Transverse colon (tissue), 4 donors: ENCODE measurements at regions not wholly inside any gene's neighbourhood (a gene's known extent, or its start where the extent isn't known, plus 50 kb on each side); places are given as distances from the start of the nearest gene placed in this dataset.

Experiments
- DNase-seq: peaks from one replicate; pipeline ENCODE4 v3.0.0-alpha.2; 2019
- H3K27ac ChIP-seq, 4 donors: fragments of 200-600 bp; sonication (generic); 2 replicates each; pipeline ENCODE4 v1.5.1; 2016 to 2018; ENCODE audit warnings: inconsistent platforms in 4 of 4
- H3K27me3 ChIP-seq: fragments of 200-600 bp; sonication (generic); 2 replicates; pipeline ENCODE4 v1.5.1; 2017; ENCODE audit warnings: inconsistent platforms
- H3K36me3 ChIP-seq, 4 donors: fragments of 200-600 bp; sonication (generic); 2 replicates each; pipeline ENCODE4 v1.5.1; 2017 to 2019; ENCODE audit warnings: inconsistent platforms in 4 of 4
- H3K4me1 ChIP-seq, 4 donors: fragments of 200-600 bp; sonication (generic); 2 replicates each; pipeline ENCODE4 v1.5.1; 2017 to 2020; ENCODE audit warnings: inconsistent platforms in 4 of 4
- H3K4me3 ChIP-seq, 4 donors: fragments of 200-600 bp; sonication (generic); 1 replicate in 1 of 4; 2 replicates in 3 of 4; pipeline versions ENCODE4 v1.5.1 to v1.6.1; 2017 to 2019; ENCODE audit warnings: inconsistent platforms in 4 of 4
- H3K9me3 ChIP-seq, 2 donors: fragments of 200-600 bp; sonication (generic); 2 replicates each; pipeline ENCODE4 v1.5.1; 2017 to 2019; ENCODE audit warnings: inconsistent platforms in 2 of 2
- EP300 ChIP-seq: sonication (generic); formaldehyde crosslinking; IDR thresholded peaks from one replicate; pipeline ENCODE4 v1.6.1; 2017; ENCODE audit warnings: antibody characterized with exemption, low read depth
- POLR2A ChIP-seq: fragments of 450-650 bp; IDR thresholded peaks from one replicate; pipeline ENCODE4 v1.6.1; 2016; ENCODE audit warnings: antibody characterized with exemption, mild to moderate bottlenecking, moderate library complexity
- POLR2AphosphoS5 ChIP-seq, 3 donors: sonication (generic); formaldehyde crosslinking; IDR thresholded peaks; one replicate each; pipeline ENCODE4 v1.6.1; 2016; ENCODE audit warnings: antibody characterized with exemption in 3 of 3
- WGBS, 2 donors: methylation state at CpG; one replicate each; pipeline ENCODE4 v1.1.5; 2018; ENCODE audit warnings: low coverage in 1 of 2; 5-methylcytosine and 5-hydroxymethylcytosine counted together
- in situ Hi-C, 4 donors: fragments of 200-750 bp; cut with MboI; loops; one replicate each; pipeline versions ENCODE4 v1.15.0 to v1.15.1; 2017; ENCODE audit warnings: low sequenced_read_pairs in 3 of 4, low pct_ligation_motif_present in 1 of 4, low pct_unique_long_range_greater_than_20kb in 1 of 4
- intact Hi-C: fragments of 100-400 bp; cut with DNase I; formaldehyde crosslinking; loops from one replicate; pipeline ENCODE4 v1.15.1; 2023; ENCODE audit warnings: low total_unique reads
- TF ChIP-seq, protein P1 (sequence below), 5 experiments: fragments of 200-600 bp in 3 of 5; fragments of 450-650 bp in 2 of 5; sonication (generic) in 3 of 5; IDR thresholded peaks; 1 replicate in 2 of 5; 2 replicates in 3 of 5; pipeline ENCODE4 v1.5.1; 2016 to 2017; ENCODE audit warnings: antibody characterized with exemption in 5 of 5, inconsistent platforms in 3 of 5, mild to moderate bottlenecking in 2 of 5, moderate library complexity in 1 of 5

DNA sequence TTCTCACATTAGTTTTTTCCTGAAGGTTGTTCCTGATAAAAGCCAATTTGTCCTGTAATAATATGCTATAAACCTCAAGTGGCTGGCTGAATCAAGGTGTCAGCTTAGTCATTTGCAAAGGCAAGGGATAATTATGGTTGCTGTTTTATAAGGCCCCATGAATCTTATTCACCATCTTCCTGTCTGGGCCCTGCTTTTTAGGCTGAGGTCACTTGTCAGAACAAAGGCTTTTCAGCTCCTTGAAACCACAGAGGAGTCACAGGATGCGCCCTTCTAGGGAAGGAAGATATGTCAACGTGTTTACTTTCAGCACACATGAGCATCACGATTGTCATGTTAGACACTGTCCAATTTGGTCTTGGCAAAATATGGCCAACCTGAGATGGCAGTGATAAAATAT, 64.8 kb upstream of the NAA20 start:
- in situ Hi-C loops = no loop called here
- no peak for DNase-seq
- no peak for TF ChIP-seq POLR2AphosphoS5 (IDR thresholded peaks at IDR 0.05)
- TF ChIP-seq, protein P1, sequence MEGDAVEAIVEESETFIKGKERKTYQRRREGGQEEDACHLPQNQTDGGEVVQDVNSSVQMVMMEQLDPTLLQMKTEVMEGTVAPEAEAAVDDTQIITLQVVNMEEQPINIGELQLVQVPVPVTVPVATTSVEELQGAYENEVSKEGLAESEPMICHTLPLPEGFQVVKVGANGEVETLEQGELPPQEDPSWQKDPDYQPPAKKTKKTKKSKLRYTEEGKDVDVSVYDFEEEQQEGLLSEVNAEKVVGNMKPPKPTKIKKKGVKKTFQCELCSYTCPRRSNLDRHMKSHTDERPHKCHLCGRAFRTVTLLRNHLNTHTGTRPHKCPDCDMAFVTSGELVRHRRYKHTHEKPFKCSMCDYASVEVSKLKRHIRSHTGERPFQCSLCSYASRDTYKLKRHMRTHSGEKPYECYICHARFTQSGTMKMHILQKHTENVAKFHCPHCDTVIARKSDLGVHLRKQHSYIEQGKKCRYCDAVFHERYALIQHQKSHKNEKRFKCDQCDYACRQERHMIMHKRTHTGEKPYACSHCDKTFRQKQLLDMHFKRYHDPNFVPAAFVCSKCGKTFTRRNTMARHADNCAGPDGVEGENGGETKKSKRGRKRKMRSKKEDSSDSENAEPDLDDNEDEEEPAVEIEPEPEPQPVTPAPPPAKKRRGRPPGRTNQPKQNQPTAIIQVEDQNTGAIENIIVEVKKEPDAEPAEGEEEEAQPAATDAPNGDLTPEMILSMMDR (IDR thresholded peaks at IDR 0.05) = no peak
- no peak for TF ChIP-seq EP300
- TF ChIP-seq POLR2A = no peak
- Histone ChIP-seq H3K36me3 (peaks cover 0 to 12% (median 3%) of the 10 kb centered on the region in 4 donors), H3K27ac (no peak overlapping the region), H3K9me3 (no peaks in the 10 kb centered on the region), H3K4me1 (peaks cover 0 to 3% (median 0%) of the 10 kb centered on the region in 4 donors), H3K27me3 (no peaks in the 10 kb centered on the region), H3K4me3 (no peak overlapping the region)
- 75 to 84% methylated on average over 2 to 3 of the region's 3 CpGs for WGBS, 2 donors
- intact Hi-C loops = no loop called here

- TF ChIP-seq POLR2AphosphoS5 (IDR thresholded peaks at IDR 0.05) = no peak
- no peak for TF ChIP-seq EP300
- TF ChIP-seq POLR2A = no peak
- TF ChIP-seq, protein P1 (IDR thresholded peaks at IDR 0.05) = no peak
- no peak for DNase-seq
- Histone ChIP-seq H3K4me1 (no peaks in the 10 kb centered on the region), H3K27ac (no peak overlapping the region), H3K27me3 (no peaks in the 10 kb centered on the region), H3K36me3 (peaks cover 0 to 24% (median 8%) of the 10 kb centered on the region in 4 donors), H3K4me3 (no peak overlapping the region), H3K9me3 (no peaks in the 10 kb centered on the region)
- in situ Hi-C loops = no loop called here
- intact Hi-C loops = no loop called here
Observed at GRCh38 chr20:19953606-19954005, 63.6 kb upstream of the NAA20 start.

DNA sequence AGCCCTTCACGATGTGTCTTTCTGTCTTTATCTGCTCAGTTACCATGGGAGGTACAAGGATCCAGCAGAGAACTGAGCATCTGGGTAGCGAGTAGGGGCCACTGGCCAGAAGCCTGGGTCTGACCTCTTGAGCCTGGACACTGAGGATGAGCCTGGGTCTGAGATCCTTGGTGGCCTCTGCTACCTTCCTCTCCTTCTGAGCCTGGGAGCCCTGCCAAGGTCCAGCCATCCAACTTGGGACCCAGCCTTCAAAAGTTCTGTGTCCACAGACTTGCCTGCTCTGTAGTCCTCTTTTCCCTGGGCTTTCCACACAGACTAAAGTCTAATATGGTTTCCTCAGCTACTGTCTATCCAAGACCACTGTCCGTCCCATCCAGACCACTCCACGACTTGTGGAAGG, 60.2 kb upstream of the NAA20 start:
- Histone ChIP-seq H3K27ac (no peak overlapping the region), H3K4me1 (no peaks in the 10 kb centered on the region), H3K27me3 (no peaks in the 10 kb centered on the region), H3K36me3 (peaks cover 0 to 42% (median 21%) of the 10 kb centered on the region in 4 donors), H3K4me3 (no peak overlapping the region), H3K9me3 (no peaks in the 10 kb centered on the region)
- no peak for DNase-seq
- in situ Hi-C loops = no loop called here
- TF ChIP-seq POLR2A (no peak), EP300 (no peak), POLR2AphosphoS5 (IDR thresholded peaks at IDR 0.05) (no peak)
- TF ChIP-seq, protein P1 (IDR thresholded peaks at IDR 0.05) = no peak
- WGBS, 2 donors = 92% methylated on average over 4 of the region's 4 CpGs; no CpG with 5 or more reads in 1 of the 2 donors
- intact Hi-C loops = no loop called here

DNA sequence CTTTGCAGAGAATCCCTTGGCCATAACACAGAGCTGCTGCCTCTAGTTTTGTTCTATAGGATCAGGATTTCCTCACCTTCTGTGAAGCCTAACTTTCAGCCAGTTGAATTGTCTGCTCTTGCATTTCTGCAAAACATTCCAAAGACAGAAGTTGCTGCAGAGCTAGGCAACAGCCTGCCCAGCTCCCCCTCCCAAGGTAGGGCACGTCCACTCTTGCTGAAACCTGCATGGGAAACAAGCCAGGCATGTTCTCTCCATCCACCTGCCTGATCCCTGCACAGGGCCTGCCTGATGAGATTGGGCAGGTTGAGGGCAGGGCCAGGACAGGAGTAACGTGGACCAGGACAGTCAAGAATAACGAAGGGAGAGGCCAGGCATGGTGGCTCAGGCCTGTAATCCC, 58.9 kb upstream of the NAA20 start:
- in situ Hi-C loops = no loop called here
- DNase-seq = no peak

More for the DNA sequence above, 58.9 kb upstream of the NAA20 start:
- no peak overlapping the region for H3K4me3 ChIP-seq
- TF ChIP-seq POLR2AphosphoS5 (IDR thresholded peaks at IDR 0.05) (no peak), POLR2A (no peak), EP300 (no peak)
- TF ChIP-seq, protein P1 (IDR thresholded peaks at IDR 0.05) = no peak
- no peak overlapping the region for H3K27ac ChIP-seq
- H3K4me1 ChIP-seq = no peaks in the 10 kb centered on the region
- no peaks in the 10 kb centered on the region for H3K9me3 ChIP-seq
- intact Hi-C loops = no loop called here
- H3K36me3 ChIP-seq = peaks cover 0 to 49% (median 24%) of the 10 kb centered on the region in 4 donors
- no peaks in the 10 kb centered on the region for H3K27me3 ChIP-seq
- 73% methylated on average over 3 of the region's 3 CpGs; no CpG with 5 or more reads in 1 of the 2 donors for WGBS, 2 donors
